Limb (tissue), 2 donors: ENCODE measurements at regions not wholly inside any gene's neighbourhood (a gene's known extent, or its start where the extent isn't known, plus 50 kb on each side); places are given as distances from the start of the nearest gene placed in this dataset.
A peak's percentile ranks its signal among the peaks of the same experiment; 100 is the strongest.

Source experiments
- DNase-seq, 2 donors: peaks; one replicate each; pipeline ENCODE4 v3.0.0-alpha.2; 2016; ENCODE audit errors: extremely low spot score in 2 of 2

DNA sequence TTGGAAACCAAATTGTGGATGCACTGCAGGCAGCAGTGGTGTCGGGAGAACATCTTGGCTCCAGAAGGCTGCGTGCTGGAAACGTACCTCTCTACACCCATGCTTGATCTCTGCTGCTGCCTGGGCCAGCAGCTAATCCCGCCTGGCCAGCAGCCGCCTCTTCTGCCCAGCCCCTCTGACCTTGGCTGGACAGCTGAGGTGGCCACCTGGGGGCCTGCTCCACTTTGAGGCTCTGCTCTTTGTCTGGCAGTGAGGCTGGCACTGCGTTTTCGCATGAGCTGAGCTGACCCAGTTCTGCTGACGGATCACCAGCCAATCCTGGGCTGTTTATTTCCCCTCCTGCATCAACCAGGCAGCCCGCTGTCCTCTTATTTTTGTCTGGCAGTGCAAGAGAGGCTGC is 154.9 kb downstream of the TENT4A start:
- no peak for DNase-seq

DNA sequence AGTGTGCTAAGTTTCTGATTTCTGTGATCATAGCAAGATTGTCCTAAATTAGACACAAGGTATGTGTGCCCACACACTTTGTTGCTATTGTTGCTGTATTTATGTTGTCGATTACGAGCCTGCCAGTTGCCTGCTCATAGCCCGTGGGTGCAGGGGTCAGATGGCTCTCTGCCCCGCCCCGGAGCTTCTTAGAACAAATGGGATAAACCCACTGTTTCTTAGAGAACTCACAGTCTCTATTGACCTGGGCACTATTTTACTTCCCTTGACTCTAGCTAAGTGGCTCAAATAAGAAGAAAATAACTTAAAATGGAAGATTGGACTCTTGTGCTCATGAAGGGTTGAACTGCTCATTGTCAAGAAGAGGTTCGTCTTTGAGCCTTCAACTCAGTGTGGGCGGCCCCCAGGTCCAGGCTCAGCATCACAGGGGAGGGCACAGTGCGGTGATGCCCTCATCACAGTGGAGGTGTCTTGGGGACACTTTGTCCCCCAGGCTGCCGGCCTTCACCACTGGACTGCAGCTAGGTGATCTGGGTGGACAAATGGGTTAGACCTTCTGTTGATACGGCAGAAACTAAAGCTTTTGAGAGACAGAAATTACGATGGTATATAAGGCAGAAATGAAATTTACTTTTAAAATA is 155.5 kb downstream of the TENT4A start:
- DNase-seq: no peak

DNA sequence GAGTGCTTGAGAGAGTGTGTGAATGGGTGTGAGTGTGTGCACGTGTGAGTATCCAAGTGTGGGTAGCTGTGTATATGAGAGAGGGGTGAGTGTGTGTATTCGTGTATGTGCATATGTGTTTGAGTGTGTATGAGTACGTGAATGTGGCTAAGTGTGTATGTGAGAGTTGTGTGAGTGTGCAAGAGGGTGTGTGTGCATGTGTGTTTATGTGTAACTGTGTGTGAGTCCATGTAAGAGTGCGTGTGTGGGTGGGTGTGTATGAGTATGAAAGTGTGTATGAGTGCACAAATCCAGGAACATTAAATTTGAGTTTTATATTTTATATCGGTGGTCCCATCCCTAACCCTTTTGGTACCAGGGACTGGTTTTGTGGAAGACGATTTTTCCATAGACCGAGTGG is 156.4 kb downstream of the TENT4A start:
- DNase-seq: no peak

DNA sequence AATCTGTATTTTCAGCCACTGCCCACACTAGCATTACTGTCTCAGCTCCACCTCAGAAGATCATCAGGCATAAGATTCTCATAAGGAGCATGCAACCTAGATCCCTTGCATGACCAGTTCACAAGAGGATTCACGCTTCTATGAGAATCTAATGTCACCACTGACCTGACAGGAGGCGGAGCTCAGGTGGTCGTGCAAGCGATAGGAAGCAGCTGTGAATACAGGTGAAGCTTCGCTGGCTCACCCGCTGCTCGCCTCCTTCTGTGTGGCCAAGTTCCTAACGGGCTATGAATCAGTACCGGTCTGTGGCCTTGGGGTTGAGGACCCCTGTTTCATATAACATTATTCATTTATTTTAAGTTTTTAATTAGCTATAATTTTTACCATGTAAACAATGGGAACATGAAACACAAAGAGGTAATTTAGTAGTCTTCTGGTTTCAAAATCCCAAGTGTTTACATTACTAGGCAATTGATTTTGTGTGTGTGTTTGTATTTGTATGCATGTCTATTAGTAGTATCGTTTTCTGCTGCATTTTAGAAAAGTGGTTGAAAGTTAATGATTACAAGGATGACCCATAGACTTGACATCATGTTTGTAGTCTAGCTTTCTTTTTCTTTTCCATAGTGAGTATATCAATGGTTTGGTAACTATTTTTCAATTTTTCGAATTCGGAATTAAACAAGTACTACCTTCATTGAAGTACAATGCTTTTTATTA is 159.4 kb downstream of the TENT4A start:
- DNase-seq: no peak

DNA sequence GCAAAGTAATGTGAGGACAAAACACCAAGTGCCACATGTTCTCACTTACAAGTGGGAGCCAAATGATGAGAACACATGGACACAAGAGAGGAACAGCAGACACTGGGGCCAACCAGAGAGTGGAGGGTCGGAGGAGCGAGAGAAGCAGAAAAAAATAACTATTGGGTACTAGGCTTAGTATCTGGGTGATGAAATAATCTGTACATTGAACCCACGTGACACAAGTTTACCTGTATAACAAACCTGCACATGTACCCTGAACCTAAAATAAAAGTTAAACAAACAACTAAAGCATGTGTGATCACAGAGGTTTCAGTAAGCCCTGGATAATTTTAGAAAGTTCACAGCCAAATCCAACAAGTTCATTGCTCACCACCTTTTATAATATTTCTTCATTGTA is 160.1 kb downstream of the TENT4A start:
- DNase-seq: no peak

DNA sequence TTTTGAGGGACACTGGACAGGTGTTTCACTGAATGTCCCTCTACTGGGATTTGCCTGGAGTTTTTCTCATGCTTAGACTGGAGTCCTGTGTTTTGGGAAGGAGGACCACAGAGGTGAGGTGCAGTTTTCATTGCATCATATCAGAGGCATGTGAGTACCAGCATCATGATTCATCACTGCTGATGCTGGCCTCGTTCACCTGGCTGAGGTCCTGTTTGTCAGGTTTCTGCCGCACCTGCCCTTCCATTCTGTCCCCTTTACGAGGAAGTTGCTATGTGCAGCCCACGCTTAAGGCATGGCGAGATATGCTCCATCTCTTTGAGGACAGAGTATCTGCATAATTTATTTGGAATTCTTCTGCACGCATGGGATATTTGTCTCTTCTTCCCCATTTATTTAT is 162.1 kb downstream of the TENT4A start:
- no peak for DNase-seq

DNA sequence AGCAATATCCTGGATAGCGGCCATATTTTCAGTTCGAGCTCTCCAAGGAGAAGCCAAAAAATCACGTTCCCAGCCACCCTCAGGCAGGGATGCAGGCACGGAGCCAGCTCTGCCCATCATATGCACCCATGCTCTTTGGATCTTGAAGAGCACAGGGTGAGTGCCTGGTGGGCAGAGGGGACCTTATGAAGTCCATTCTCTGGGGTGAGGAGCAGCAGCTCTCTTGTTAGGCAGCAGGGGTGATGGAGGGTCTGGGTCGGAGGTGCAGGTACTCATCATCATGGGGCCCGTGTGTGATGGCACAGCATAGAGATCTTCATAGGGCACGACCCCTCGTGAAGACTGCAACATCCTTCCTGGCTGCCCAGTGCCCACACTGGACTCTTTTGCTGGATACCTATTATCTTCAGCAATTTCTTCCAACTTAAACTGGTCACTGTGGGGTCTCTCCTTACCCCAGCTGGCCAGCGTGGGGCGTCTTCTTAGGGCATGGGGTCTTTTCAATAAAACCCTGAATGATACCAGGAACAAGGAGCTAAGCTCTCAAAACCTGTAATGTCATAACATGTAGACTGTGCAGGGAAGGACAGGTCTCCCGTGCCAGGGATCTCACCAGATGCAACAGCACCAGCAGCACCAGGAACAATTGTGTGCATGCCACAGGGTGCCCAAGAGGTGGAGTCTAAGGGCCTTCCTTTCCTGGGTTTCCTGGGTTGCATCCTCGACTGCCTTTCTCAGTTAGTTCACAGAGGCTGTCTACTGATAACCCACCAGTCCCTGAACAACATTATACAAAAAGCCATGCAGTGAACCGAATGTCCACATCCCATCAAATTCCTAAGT is 165.0 kb downstream of the TENT4A start:
- DNase-seq: no peak

DNA sequence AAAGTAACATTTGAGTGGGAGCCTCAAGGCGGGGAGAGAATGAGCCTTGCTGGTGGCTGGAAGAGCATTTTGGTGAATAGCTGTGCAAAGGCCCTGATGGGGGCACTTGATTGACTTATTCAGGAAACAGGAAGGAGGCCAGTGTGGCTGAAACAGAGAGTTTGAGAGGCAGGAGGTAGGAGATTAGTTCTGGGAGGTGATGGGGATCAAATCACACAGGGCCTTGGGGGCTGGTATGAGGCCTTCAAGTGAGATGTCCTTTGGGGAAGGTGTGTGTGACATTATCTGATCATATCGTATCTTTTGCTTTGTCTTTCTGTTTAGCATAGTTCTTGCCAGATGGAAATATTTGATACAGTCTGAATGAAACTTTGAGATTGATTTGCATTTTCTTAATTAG is 172.3 kb downstream of the TENT4A start:
- DNase-seq: no peak

DNA sequence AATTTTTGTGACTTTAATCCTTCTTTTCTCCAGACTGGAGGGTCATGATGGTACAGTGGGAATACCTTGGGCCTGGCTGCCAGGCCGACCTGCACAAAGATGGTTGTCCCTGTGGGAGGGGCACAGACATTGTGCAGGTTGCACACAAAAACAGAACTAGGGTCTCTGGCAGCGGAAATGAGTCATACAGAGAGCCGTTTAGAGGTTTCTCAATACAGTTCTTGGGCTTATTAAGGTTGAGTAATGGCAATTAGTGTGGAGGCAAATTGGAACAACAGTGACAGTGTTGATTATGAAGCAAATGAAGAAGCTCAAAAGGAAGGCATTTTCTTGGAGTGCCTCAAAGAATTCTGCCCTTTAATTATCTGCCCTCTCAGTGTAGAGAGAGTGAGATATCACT is 173.6 kb downstream of the TENT4A start:
- no peak for DNase-seq

DNA sequence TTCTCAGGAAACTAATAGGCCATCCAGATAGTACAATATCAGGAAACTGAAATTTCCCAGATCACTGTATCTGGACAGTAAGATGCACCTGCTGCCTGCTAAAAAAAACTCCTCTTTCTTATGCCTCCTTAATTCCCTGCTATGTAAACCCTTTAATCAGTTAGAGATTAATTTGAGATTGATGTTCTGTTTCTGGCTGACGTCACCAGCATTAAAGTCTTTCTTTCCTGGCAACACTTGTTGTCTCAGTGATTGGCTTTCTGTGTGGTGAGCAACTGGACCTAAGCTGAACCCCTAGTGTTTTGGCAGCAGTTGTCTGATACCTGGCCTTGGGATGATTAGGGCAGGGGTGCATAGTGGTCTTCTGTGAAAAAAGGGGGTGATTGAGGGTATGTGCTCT is 175.8 kb downstream of the TENT4A start:
- no peak for DNase-seq

DNA sequence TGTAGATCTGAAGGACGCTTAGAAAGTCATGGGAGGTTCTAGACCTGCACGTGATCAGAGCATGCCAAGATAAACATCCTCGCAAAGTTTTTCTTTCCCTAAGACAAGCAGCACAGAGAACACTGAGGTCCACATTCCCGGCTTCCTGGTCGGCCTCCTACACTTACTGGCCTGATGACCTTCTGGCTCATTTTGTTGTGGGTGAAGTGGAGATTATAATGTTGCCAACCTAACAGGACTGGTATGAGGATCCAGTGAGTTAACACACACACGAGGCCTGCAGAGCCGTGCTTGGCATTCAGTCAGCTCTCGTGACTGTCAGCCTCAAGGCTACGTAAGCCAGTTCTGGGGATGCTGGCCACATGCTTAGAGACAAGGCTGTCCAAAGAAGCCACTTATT is 186.0 kb downstream of the TENT4A start:
- no peak for DNase-seq

DNA sequence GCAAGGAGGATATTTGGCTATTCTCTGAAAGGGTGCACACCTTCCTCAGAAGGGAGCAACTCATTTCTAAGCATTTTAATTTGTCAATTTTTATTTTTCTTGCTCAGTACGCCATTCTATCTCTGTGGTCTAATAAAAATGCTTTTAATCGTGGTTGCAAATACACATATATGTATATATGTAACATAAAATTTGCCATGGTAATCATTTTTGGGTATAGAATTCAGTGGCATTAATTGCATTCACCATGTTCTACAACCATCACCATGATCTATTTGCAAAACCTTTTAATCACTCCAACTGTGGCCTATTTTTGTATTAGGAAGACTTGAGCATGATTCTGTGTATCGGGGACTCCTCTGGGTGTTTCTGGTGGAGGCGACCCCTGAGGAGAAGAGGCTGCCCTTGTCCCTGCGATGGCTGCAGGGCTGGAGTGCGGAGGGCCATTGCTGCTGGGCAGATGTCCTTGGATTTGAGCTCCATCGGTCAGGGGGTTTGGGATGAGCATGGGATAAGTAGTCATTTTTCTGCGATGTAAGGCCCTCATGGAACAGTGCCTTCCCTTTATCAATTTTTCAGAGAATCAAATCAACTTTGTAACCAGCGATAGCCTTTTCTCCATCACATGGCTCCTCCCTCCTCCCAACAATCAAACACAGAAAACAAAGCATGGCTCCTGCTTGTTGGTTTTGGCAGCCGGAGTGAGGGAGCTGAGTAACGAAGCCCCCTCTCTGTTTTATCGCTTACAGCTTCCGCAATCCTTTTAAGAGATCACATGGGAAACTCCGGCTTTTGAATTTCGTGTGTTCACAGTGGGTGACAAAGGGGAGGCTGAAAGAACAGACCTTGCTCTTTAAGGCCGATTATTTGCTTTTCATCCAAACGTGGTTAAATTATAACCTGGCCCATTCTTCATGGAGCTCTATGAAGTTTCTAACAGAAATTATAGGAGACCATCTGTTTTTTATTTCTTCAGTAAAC is 187.3 kb downstream of the TENT4A start:
- DNase-seq: no peak

DNA sequence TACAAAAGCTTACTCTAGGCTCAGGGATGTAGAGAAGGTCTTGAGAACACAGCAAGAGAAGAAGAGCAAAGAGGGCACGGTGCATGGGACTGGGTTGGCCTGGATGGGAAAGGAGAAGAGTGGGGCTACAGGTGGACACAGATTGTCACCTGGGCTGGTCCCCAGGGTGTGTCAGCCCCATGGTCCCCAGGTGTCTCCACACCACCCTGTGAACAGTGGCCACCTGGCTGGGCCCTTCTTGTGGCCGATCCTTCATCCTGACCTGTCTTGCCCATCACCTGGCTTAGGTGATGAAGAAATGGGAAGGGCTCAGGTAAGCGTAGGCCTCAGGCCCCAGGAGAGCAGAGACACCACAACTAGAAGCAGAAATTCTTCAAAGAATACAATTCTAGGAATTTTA is 188.9 kb downstream of the TENT4A start:
- DNase-seq: no peak

DNA sequence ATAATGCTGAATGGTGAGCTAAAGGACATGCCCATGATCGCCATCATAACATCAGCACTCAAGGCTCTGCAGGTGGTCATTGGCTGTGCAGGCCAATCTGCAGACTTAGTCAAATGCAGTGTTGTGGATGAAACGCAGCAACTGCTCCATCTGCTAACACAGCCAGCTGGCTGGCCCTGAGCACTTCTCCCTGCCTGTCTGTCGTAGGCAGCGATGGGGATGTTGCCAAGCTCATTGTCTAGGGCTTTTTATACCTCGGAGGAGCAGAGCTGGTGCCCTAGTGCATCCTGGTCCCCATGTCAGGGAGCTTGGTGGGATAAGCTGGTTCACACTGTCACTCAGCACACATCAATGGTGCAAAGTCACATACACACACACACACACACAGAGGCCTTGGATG is 189.4 kb downstream of the TENT4A start:
- no peak for DNase-seq

DNA sequence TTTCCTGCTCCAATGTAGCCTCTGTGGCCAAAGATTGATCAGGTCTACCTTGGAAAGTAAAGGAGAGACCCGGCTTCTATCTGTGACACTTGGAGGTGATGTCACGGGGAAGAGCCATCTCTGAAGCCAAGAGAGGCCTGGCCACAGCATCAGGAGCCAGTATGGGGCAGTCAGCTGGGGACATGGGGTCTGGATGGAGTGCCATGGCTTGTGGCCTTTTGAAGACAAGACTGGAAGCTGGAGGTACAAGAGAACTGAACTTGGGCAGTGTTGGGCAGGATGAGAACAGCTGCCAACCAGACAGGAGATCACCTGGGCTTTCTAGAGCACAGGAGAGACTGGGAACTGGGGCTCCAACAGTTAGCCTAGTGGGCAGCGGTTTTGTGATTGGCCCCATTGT is 190.7 kb downstream of the TENT4A start:
- DNase-seq: no peak

DNA sequence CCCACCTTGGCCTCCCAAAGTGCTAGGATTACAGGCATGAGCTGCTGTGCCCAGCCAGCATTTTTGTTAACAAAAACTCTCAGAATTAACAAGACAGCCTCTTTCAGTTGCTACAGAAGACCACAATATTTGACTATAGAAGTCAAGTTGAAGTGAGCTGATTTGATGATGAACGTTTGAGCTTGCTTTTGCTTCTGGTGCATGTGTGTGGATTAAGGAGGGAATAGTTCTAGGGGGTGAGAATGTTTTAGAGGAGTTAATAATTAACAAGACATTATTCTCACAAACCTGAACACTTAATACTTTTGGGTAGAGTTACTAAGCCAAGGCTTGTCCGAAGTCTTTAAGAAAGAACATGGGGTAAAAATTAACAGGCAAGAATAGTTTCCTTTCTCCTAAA is 191.6 kb downstream of the TENT4A start:
- DNase-seq: no peak

DNA sequence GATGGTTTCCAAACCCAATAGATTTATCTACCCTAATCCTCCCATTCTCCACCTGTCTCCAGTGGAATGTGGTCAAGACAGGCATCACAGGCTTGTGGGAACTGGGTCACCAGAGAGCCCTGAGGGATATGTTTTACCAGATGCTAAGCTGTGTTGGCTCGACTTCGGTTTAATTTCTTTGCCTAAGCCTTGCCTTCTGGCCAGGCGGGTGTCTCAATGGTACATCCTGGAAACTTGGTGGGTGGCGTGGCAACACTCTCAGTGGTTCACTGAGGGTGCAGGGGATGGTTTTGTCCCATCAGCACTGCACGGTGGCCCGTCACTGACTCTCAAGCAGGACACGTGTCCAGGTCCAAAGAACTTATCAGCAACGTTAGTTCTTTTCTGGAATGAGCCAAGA is 192.2 kb downstream of the TENT4A start:
- DNase-seq: no peak

DNA sequence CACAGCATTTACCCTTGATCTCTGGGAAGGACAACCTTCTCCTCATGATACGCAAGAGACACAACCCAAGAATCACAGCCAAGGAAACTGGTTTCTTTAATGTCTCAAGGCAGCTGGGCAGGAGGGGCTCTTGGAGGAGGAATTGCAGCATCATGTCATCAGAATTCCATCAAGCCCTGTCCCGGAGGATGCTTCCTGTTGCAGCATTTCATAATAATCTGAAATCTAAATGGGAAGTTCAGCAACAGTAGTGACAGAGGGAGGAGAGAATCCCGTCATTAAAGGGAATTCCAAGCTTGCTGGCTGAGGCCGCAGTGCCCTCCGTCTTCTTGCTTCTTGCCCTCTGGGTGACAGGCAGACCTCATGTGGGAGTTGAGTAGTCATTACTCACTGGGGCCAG is 192.7 kb downstream of the TENT4A start:
- peak in 1 of 2 donors; percentile 1 for DNase-seq

DNA sequence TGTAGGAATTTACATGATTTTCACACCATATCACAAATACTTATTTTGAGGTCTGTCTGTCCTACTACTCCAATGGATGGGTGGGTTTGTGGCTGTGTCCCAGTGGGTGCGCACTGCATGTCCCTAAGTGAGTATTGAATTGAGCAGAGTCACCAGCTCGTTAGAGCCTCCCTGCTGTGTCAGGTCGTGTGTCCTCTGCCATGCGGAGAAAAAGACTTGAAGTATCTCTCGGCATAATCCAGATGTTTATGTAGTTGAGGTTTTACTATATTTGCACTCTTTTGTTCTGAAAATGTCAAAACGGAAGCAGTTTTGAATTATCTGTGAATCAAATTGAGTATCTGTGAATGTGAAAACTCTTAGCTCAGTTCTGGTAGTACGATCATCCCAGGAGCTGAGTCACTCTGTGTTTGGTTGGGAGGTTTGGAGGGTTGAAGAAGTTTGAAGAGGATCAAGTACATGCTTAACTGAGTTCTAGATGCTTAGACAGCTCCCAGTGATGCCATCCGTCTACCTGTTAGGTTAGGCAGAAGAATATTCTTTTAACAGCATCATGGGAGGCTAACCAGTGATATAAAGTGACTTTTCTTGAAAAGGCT is 194.2 kb downstream of the TENT4A start:
- DNase-seq: no peak

DNA sequence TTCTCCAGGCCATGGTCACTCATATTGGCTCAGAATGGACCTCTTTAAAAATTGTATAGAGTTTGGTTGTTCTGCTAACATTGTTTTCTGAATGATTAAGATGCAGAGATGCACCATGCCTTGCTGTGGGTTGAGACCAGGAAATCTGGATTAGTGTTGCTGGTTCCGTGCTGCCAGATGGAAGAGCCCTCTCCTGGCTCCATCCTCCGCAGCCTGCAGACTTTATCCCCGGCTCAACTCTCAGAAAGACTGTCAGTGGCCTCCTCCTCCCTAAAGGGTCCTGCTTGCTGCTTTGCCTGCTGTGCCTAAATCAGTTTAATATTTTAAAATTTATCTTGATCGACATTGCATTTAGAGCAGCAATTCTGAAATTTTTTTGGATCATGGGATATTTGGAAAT is 196.7 kb downstream of the TENT4A start:
- DNase-seq: no peak

DNA sequence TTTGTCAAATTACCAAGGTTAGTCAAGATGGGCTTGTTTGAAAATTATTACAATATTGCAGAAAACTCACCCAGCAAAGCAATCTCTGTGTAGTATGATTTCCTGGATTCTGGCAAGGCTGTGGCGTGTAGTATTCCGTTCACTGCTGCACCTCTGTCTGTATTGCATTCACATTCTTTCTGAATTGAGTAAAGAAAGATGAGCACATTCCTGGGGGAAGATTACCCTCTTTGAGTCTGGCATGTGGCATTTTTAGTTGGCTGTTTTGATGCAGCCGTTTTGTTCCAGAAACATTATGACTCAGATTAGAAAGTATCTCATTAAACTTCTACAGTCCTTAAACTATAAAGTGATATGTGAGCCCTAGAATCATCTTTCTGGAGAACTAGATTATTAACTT is 197.7 kb downstream of the TENT4A start:
- DNase-seq: no peak
